Naive thymus-derived CD4-positive, alpha-beta T cell (primary cell): ENCODE measurements at regions not wholly inside any gene's neighbourhood (a gene's known extent, or its start where the extent isn't known, plus 50 kb on each side); places are given as distances from the start of the nearest gene placed in this dataset.
"Not testable (repeated sequence)": the region's sequence is repeated elsewhere in the genome, so short reads cannot be mapped to it uniquely, and the experiment has no call there.

Experiments
- ATAC-seq: fragments of 150-1000 bp; cut with Tn5 transposase; 2 replicates; pipeline ENCODE4 v1.10.0; 2021; ENCODE audit warnings: mild to moderate bottlenecking, moderate library complexity
- CTCF ChIA-PET: fragments of 350-600 bp; sonication (Branson Sonifier 250); formaldehyde crosslinking; loops from one replicate; lab custom pipeline; 2021; ENCODE audit warnings: antibody characterized with exemption; lab: Charles Lee
- POLR2A ChIA-PET: fragments of 350-600 bp; sonication (Branson Sonifier 250); formaldehyde crosslinking; loops from one replicate; lab custom pipeline; 2021; ENCODE audit warnings: antibody characterized with exemption, inconsistent platforms; lab: Charles Lee
- DNase-seq, 9 donors: peaks; one replicate each; pipeline versions ENCODE4 v3.0.0 to v3.0.0-alpha.2; 2020 to 2022; ENCODE audit warnings: mixed read lengths in 1 of 9
- H3K27ac ChIP-seq: one replicate; pipeline ENCODE4 v1.7.0; 2013; ENCODE audit warnings: mild to moderate bottlenecking, low read depth, low read length, moderate library complexity
- H3K27me3 ChIP-seq, 2 donors: one replicate each; pipeline ENCODE4 v1.7.0; 2013; ENCODE audit warnings: low read length in 2 of 2, mild to moderate bottlenecking in 2 of 2, moderate library complexity in 2 of 2; ENCODE audit not compliant: control insufficient read depth in 2 of 2, insufficient read depth in 2 of 2
- H3K36me3 ChIP-seq, 3 experiments: 1 replicate in 2 of 3; 2 replicates in 1 of 3; pipeline ENCODE4 v1.7.0; 2013; ENCODE audit warnings: low read length in 3 of 3, mild to moderate bottlenecking in 3 of 3, moderate library complexity in 1 of 3; ENCODE audit not compliant: insufficient read depth in 3 of 3, control insufficient read depth in 2 of 3
- H3K4me1 ChIP-seq, 2 donors: one replicate each; pipeline ENCODE4 v1.7.0; 2013; ENCODE audit warnings: low read length in 2 of 2, mild to moderate bottlenecking in 2 of 2, moderate library complexity in 1 of 2; ENCODE audit not compliant: control insufficient read depth in 2 of 2, insufficient read depth in 2 of 2
- H3K4me3 ChIP-seq: 2 replicates; pipeline ENCODE4 v1.7.0; 2013; ENCODE audit warnings: mild to moderate bottlenecking, low read length
- H3K9me3 ChIP-seq, 3 experiments: 1 replicate in 2 of 3; 2 replicates in 1 of 3; pipeline ENCODE4 v1.7.0; 2013; ENCODE audit warnings: low read length in 3 of 3; ENCODE audit not compliant: control insufficient read depth in 2 of 3
- H3K27ac Mint-ChIP-seq, 9 donors: one replicate each; pipeline ENCODE4 v1.8.0; 2020 to 2022; ENCODE audit warnings: mixed read lengths in 9 of 9, mild to moderate bottlenecking in 8 of 9, moderate library complexity in 5 of 9, inconsistent platforms in 2 of 9
- H3K27me3 Mint-ChIP-seq, 5 donors: one replicate each; pipeline ENCODE4 v1.8.0; 2021 to 2022; ENCODE audit warnings: mixed read lengths in 5 of 5, mild to moderate bottlenecking in 1 of 5
- H3K36me3 Mint-ChIP-seq, 5 donors: one replicate each; pipeline ENCODE4 v1.8.0; 2020 to 2022; ENCODE audit warnings: mixed read lengths in 5 of 5, mild to moderate bottlenecking in 3 of 5, inconsistent platforms in 1 of 5
- H3K4me1 Mint-ChIP-seq, 7 donors: one replicate each; pipeline ENCODE4 v1.8.0; 2020 to 2022; ENCODE audit warnings: mixed read lengths in 7 of 7, mild to moderate bottlenecking in 3 of 7, inconsistent platforms in 1 of 7
- H3K4me3 Mint-ChIP-seq, 10 donors: one replicate each; pipeline ENCODE4 v1.8.0; 2020 to 2022; ENCODE audit warnings: mild to moderate bottlenecking in 10 of 10, mixed read lengths in 10 of 10, moderate library complexity in 6 of 10, inconsistent platforms in 2 of 10
- H3K9me3 Mint-ChIP-seq, 11 donors: one replicate each; pipeline ENCODE4 v1.8.0; 2020 to 2022; ENCODE audit warnings: mixed read lengths in 11 of 11, mild to moderate bottlenecking in 4 of 11, inconsistent platforms in 1 of 11, moderate library complexity in 1 of 11
- intact Hi-C, 2 donors: fragments of 100-400 bp; cut with micrococcal nuclease; formaldehyde crosslinking; loops; one replicate each; pipeline ENCODE4 v1.15.1; 2023

DNA sequence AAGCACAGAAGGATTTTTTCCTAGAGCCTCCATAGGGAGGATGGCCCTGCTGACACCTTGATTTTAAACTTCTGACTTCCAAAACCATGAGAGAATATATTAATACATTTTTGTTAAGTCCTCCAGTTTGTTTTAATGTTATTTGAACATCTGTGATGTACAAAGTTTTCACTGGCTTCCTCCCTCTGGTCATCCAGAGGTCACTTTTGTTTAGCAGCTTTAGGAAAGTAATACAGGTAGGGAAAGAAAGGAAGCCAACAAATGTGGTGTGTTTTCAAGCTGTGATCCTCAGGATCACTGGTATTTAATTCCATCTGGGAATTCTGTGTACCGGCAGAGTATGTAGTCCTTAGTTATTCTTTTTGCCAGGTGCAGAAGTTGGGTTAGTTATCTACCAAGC, 488.8 kb upstream of the ATXN8OS start:
- ChIA-PET CTCF (no interaction called here), POLR2A (no interaction called here)
- Histone ChIP-seq H3K9me3 (no peaks in the 10 kb centered on the region), H3K27me3 (no peaks in the 10 kb centered on the region), H3K36me3 (no peaks in the 10 kb centered on the region), H3K27ac (no peak overlapping the region), H3K4me1 (no peaks in the 10 kb centered on the region), H3K4me3 (no peak overlapping the region)
- Mint-ChIP-seq H3K4me3 (no peak overlapping the region), H3K27me3 (no peaks in the 10 kb centered on the region), H3K36me3 (no peaks in the 10 kb centered on the region), H3K27ac (no peak overlapping the region), H3K4me1 (no peaks in the 10 kb centered on the region), H3K9me3 (peaks cover 0 to 18% (median 7%) of the 10 kb centered on the region in 11 donors)
- ATAC-seq, result no peak
- DNase-seq, result no peak
- intact Hi-C loops, result no loop called here

DNA sequence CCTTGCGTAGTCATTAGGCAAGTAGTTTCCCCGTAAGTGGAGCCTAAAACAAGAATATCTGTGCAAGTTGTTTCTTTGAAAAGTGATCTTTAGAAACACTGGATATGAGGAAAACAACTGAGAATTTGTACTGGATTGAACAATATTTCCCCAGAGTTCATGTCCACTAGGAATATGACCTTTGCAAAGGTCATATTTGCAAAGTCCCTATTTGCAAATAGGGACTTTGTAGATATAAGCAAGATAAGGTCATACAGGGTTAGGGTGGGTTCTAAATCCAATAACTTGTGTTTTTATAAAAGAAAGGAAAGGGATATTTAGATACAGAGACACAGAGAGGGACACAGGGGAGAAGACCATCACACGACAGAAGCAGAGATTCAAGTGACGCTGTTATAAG, 489.2 kb upstream of the ATXN8OS start:
- Histone ChIP-seq H3K4me3 (no peak overlapping the region), H3K36me3 (no peaks in the 10 kb centered on the region), H3K4me1 (no peaks in the 10 kb centered on the region), H3K27ac (no peak overlapping the region), H3K9me3 (no peaks in the 10 kb centered on the region), H3K27me3 (no peaks in the 10 kb centered on the region)
- no peak for ATAC-seq
- Mint-ChIP-seq H3K27ac (no peak overlapping the region), H3K27me3 (no peaks in the 10 kb centered on the region), H3K9me3 (peaks cover 0 to 18% (median 7%) of the 10 kb centered on the region in 11 donors), H3K4me1 (no peaks in the 10 kb centered on the region), H3K4me3 (no peak overlapping the region), H3K36me3 (no peaks in the 10 kb centered on the region)
- POLR2A ChIA-PET, result no interaction called here
- intact Hi-C loops, result no loop called here
- no peak for DNase-seq
- CTCF ChIA-PET, result no interaction called here

DNA sequence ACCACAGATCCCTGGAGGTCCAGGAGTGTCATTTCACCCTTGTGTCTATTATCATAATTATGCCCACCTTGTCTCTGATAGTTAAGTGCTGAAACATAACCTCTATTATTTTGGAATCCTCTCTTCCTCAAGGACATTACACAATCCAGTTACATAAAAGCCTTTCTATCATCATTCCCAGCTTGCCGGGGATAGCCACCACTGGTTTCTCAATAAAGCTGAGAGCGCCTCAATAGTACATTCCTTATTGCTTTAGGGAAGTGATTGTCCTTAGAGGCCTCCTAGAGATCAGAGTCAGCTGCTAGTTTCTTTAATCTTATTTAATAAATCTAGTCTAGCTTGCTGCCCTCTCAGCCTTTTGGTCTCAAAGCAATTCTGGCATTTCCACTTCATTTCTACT, 490.0 kb upstream of the ATXN8OS start:
- no peaks in the 10 kb centered on the region for H3K27me3 Mint-ChIP-seq
- ChIA-PET POLR2A (no interaction called here), CTCF (no interaction called here)
- Histone ChIP-seq H3K36me3 (no peaks in the 10 kb centered on the region), H3K4me1 (no peaks in the 10 kb centered on the region), H3K9me3 (no peaks in the 10 kb centered on the region), H3K27me3 (no peaks in the 10 kb centered on the region), H3K27ac (no peak overlapping the region), H3K4me3 (no peak overlapping the region)
- H3K4me3 Mint-ChIP-seq, result no peak overlapping the region
- H3K4me1 Mint-ChIP-seq, result no peaks in the 10 kb centered on the region
- H3K9me3 Mint-ChIP-seq, result peaks cover 0 to 25% (median 9%) of the 10 kb centered on the region in 11 donors
- no peaks in the 10 kb centered on the region for H3K36me3 Mint-ChIP-seq
- ATAC-seq (no peak), DNase-seq (no peak)
- no peak overlapping the region for H3K27ac Mint-ChIP-seq
- intact Hi-C loops, result no loop called here

DNA sequence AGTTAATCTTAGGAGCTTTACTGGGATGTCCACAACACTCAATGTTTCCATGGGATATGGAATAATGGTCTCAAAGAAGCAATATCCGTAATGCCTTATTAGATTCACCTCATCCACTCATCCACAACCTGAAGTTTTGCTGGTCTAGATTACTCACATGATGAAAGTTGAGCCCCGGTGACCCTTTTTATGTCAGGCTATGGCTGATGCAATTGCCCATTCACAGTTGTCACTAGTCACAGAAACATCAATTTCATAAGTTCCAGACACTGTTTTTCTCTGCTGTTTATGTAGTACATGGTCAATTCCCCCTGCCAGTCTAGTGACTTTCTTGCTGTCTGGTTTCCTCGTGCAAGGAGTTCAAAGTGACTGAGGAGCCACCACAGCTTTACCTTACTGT, 491.2 kb upstream of the ATXN8OS start:
- no peaks in the 10 kb centered on the region for H3K4me1 Mint-ChIP-seq
- H3K36me3 ChIP-seq, result no peaks in the 10 kb centered on the region
- intact Hi-C loops, result no loop called here
- ChIA-PET POLR2A (no interaction called here), CTCF (no interaction called here)
- H3K27me3 Mint-ChIP-seq, result no peaks in the 10 kb centered on the region
- DNase-seq, result no peak
- ATAC-seq, result no peak
- H3K9me3 ChIP-seq, result no peaks in the 10 kb centered on the region
- no peak overlapping the region for H3K4me3 Mint-ChIP-seq
- no peak overlapping the region for H3K27ac Mint-ChIP-seq
- no peak overlapping the region for H3K4me3 ChIP-seq
- H3K27ac ChIP-seq, result no peak overlapping the region
- peaks cover 0 to 33% (median 8%) of the 10 kb centered on the region in 11 donors for H3K9me3 Mint-ChIP-seq
- H3K4me1 ChIP-seq, result no peaks in the 10 kb centered on the region
- no peaks in the 10 kb centered on the region for H3K36me3 Mint-ChIP-seq
- H3K27me3 ChIP-seq, result no peaks in the 10 kb centered on the region

DNA sequence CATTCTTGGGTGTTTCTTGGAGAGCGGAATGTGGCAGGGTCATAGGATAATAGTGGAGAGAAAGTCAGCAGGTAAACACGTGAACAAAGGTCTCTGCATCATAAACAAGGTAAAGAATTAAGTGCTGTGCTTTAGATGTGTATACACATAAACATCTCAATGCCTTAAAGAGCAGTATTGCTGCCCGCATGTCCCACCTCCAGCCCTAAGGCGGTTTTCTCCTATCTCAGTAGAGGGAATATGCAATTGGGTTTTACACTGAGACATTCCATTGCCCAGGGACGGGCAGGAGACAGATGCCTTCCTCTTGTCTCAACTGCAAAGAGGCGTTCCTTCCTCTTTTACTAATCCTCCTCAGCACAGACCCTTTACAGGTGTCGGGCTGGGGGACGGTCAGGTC, 492.6 kb upstream of the ATXN8OS start:
- H3K27ac Mint-ChIP-seq, H3K27me3 Mint-ChIP-seq, H3K4me1 Mint-ChIP-seq, ATAC-seq, H3K36me3 Mint-ChIP-seq, DNase-seq, H3K9me3 ChIP-seq, H3K27me3 ChIP-seq, H3K27ac ChIP-seq, POLR2A ChIA-PET, H3K36me3 ChIP-seq, CTCF ChIA-PET, H3K4me1 ChIP-seq, H3K4me3 Mint-ChIP-seq, intact Hi-C loops, H3K4me3 ChIP-seq: not testable (repeated sequence)
- peaks cover under 1 to 32% (median 9%) of the 10 kb centered on the region in 11 donors for H3K9me3 Mint-ChIP-seq

DNA sequence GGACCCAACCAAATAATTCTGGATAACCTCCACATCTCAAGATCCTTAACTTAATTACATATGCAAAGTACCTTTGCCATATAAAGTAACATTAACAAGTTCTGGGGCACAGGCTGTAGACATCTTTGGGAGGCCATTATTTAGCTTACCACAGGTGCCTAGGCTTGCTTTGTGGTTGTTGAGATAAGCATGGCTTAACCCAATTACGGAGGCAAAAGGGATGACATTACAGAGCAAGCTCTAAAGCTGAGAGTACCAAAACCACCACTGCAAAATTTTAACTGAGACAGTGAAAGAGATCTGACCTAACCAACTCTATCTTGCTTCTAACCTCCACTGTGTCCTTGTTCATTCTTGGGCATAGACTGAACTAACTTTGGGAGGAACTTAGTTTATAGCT, 502.9 kb upstream of the ATXN8OS start:
- H3K4me3 ChIP-seq, result no peak overlapping the region
- no peaks in the 10 kb centered on the region for H3K4me1 ChIP-seq
- Mint-ChIP-seq H3K27me3 (no peaks in the 10 kb centered on the region), H3K27ac (no peak overlapping the region), H3K4me1 (no peaks in the 10 kb centered on the region), H3K9me3 (peaks cover under 1 to 27% (median 6%) of the 10 kb centered on the region in 11 donors), H3K36me3 (peaks cover 0 to 5% (median 0%) of the 10 kb centered on the region in 5 donors), H3K4me3 (no peak overlapping the region)
- POLR2A ChIA-PET, result no interaction called here
- H3K36me3 ChIP-seq, result no peaks in the 10 kb centered on the region
- DNase-seq (no peak), ATAC-seq (no peak)
- no peaks in the 10 kb centered on the region for H3K9me3 ChIP-seq
- CTCF ChIA-PET, result no interaction called here
- no peaks in the 10 kb centered on the region for H3K27me3 ChIP-seq
- H3K27ac ChIP-seq, result no peak overlapping the region
- intact Hi-C loops, result no loop called here

DNA sequence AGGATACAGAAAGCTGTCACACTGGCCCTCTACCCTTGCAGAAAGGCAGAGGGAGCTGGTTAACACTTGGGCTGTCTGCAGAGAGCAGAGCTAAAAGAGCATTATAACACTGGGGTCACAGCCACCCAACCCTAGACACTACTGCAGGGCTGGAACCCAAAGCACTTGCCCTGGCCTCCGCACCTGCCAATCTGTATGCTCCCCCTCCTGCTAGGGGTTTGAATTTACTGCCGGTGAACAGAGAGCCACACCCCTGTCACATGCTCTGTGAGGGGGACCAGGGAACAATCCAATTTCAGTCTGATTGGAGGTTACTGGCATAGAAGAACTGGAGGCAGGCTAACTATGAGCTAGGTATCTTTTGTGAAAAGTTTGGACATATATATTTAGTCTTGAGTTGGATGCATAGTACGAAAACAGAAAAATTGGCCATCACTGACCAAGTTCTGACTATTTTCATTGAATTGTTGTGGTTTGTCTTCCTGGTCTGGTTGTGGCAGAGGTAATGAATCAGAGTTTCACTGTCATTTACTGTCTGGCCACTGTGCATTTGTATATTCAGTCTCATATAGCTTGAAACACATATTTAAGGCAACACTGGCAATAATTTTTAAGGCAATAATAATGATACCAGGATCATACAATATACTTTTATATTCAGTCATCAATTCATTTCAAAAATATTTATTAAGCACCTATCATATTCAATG, 504.3 kb upstream of the ATXN8OS start:
- peaks cover 0 to 32% (median 8%) of the 10 kb centered on the region in 11 donors for H3K9me3 Mint-ChIP-seq
- ChIA-PET POLR2A (no interaction called here), CTCF (no interaction called here)
- H3K27ac Mint-ChIP-seq, result no peak overlapping the region
- Histone ChIP-seq H3K36me3 (no peaks in the 10 kb centered on the region), H3K4me3 (no peak overlapping the region), H3K27ac (no peak overlapping the region), H3K27me3 (no peaks in the 10 kb centered on the region), H3K4me1 (no peaks in the 10 kb centered on the region), H3K9me3 (no peaks in the 10 kb centered on the region)
- H3K4me1 Mint-ChIP-seq, result no peaks in the 10 kb centered on the region
- H3K4me3 Mint-ChIP-seq, result no peak overlapping the region
- H3K36me3 Mint-ChIP-seq, result peaks cover 0 to 5% (median 0%) of the 10 kb centered on the region in 5 donors
- no peak for ATAC-seq
- intact Hi-C loops, result no loop called here
- DNase-seq, result no peak
- H3K27me3 Mint-ChIP-seq, result no peaks in the 10 kb centered on the region
